Central memory CD8-positive, alpha-beta T cell (primary cell): ENCODE measurements at regions not wholly inside any gene's neighbourhood (a gene's known extent, or its start where the extent isn't known, plus 50 kb on each side); places are given as distances from the start of the nearest gene placed in this dataset.
"Not testable (repeated sequence)": the region's sequence is repeated elsewhere in the genome, so short reads cannot be mapped to it uniquely, and the experiment has no call there.

Source experiments
- ATAC-seq: fragments of 150-1000 bp; cut with Tn5 transposase; replicated peaks from 2 replicates; pipeline ENCODE4 v1.10.0; 2022; ENCODE audit warnings: mild to moderate bottlenecking, moderate FRiP score, moderate number of reproducible peaks; ENCODE audit not compliant: poor library complexity, severe bottlenecking; ENCODE audit errors: extremely low read depth
- DNase-seq, 2 donors: peaks; one replicate each; pipeline ENCODE4 v3.0.0; 2021; ENCODE audit warnings: low spot score in 2 of 2
- H3K27ac Mint-ChIP-seq: one replicate; pipeline ENCODE4 v1.8.0; 2022; ENCODE audit warnings: low read depth, mild to moderate bottlenecking, moderate library complexity, mixed read lengths
- H3K27me3 Mint-ChIP-seq: one replicate; pipeline ENCODE4 v1.8.0; 2022; ENCODE audit warnings: mixed read lengths
- H3K36me3 Mint-ChIP-seq: one replicate; pipeline ENCODE4 v1.8.0; 2022; ENCODE audit warnings: mild to moderate bottlenecking, moderate library complexity, mixed read lengths; ENCODE audit not compliant: insufficient read depth
- H3K4me1 Mint-ChIP-seq: one replicate; pipeline ENCODE4 v1.8.0; 2022; ENCODE audit warnings: mixed read lengths
- H3K4me3 Mint-ChIP-seq: one replicate; pipeline ENCODE4 v1.8.0; 2022; ENCODE audit warnings: mild to moderate bottlenecking, moderate library complexity, mixed read lengths
- H3K9me3 Mint-ChIP-seq: one replicate; pipeline ENCODE4 v1.8.0; 2022; ENCODE audit warnings: mixed read lengths

DNA sequence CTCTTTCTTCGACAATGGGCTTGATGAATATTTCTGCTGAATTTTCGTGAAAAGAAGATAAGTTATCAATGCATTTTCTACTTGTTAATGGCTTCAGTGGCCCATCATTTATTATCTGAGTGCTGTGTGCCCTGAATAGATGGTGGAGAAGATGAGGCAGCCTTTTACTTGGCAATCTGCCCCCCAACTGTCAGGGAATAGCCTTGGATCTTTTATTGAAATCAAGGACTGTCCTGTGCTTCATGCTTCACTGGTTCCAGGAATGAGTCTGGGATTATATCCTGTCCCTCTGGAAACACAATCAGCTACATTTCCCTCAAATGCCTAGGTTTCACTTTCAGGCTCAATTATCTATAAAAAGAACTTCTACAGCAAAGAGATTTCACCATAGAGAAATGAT lies 75.9 kb upstream of the NXPH1 start:
- H3K4me3 Mint-ChIP-seq: no peak overlapping the region
- H3K9me3 Mint-ChIP-seq: no peaks in the 10 kb centered on the region
- no peak for ATAC-seq
- no peak for DNase-seq
- no peaks in the 10 kb centered on the region for H3K36me3 Mint-ChIP-seq
- no peaks in the 10 kb centered on the region for H3K4me1 Mint-ChIP-seq
- H3K27me3 Mint-ChIP-seq: peaks cover 30% of the 10 kb centered on the region
- no peak overlapping the region for H3K27ac Mint-ChIP-seq

DNA sequence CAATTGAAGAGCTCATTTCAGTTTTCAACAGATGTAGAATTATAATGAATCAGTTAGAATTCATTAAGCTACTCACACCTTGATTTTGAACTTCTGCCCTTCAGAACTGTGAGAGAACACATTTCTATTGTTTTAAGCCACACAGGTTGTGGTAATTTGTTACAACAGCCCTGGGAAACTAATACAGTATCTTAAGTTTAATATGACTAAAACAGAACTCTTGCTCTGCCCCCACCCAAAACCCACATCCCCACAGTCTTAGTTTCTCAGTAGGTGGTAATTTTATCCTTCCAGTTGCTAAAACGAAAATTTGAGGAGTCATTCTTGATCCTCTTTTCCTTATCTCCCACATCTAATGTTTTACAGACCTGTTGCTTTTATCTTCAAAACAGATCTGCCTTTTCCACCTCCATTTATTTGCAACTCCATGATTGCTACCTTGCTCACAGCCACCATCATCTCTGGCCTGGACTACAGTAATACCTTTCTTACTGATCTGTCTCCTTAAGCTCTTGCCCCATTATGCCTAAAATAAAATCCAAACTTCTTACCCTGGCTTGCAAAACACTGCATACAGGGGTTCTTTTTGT lies 72.8 kb upstream of the NXPH1 start:
- ATAC-seq (no peak), DNase-seq (no peak)
- Mint-ChIP-seq H3K4me1 (no peaks in the 10 kb centered on the region), H3K9me3 (no peaks in the 10 kb centered on the region), H3K4me3 (no peak overlapping the region), H3K27ac (no peak overlapping the region), H3K27me3 (peaks cover 33% of the 10 kb centered on the region), H3K36me3 (no peaks in the 10 kb centered on the region)

DNA sequence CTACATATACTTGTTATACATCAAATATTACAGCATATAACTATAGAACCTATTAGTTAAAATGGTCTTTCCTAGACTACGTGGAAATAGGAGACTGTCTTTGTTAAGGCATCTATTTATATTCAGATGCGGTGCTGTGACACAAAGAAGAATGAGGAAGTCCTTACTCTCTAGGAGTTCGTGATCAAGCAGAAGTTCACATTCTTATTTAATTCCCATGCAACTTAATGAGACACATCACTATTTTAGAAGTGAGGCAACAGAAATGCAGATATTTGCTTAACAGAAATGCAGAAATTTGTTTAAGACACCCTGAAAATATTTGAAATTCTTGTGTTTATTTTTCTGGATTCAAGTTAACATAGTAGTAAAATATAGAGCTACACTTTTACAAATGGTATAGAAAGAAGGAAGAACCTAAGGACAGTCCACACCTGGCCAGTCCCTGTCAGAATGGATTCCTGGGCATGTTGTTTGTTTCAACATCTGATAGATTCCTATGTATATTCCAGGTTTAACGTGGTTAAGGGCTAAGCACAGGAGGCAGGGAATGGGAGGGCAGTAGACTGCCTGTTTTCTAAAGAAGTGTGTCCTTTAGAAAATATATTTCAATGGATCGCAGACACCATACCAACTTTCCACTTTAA lies 70.6 kb upstream of the NXPH1 start:
- Mint-ChIP-seq H3K9me3 (no peaks in the 10 kb centered on the region), H3K27me3 (peaks cover 17% of the 10 kb centered on the region), H3K36me3 (no peaks in the 10 kb centered on the region), H3K27ac (no peak overlapping the region), H3K4me3 (no peak overlapping the region), H3K4me1 (no peaks in the 10 kb centered on the region)
- ATAC-seq: no peak
- DNase-seq: no peak

DNA sequence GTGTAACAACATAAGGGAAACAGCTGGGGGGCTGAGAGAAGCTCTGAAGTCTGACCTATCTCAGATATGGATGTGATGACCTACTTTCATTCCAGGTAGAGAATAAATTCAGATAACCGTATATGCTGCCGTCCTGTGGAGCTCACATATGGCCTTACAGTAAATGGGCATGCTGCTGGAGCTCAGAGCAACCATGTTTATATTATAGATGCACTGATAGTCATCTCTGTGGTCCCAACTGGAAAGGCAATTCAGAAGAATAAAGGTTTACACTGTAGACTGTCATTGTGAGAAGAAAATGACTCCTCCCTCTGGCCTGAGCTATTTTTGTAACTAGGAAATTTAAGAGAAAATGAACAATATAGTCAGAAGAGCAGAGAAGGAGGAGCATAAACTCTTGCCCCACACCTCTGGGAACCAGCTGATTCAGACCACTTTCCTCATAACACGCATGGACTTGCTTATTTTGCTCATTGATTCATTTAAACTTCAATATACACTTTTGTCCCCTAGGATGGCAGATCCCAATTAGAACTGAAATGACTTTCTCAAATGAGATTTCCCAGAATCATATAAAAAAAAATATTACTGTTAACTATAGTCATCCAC lies 69.9 kb upstream of the NXPH1 start:
- ATAC-seq: no peak

DNA sequence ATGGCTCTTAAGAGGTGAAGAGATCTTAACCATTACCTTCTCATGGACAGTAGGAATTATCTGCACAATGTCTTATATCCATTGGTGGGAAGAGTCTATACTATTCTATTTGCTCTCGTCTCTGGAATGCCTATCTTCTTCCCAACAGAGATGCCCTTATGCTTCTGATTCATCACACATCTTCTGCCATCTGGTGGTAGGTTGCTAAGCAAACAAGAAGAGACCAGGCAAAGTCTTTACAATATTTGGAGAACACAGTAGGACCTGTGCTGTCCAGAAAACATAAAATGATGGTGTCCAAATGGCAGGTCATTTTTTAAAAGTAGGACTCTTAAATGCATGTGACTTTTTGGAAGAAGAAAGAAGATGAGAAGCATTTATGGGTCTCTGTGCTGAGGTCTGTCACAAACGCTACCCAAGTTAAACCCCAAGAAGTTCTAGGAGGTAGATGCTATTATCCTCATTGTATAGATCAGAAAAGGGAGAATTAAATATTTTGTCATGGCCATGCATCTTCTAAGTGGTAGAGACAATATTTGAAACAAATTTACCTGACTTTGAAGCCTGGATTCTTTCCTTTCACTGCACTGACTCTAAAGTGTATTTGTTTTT lies 67.8 kb upstream of the NXPH1 start:
- no peak for DNase-seq
- no peak for ATAC-seq
- no peak overlapping the region for H3K4me3 Mint-ChIP-seq
- peaks cover 42% of the 10 kb centered on the region for H3K27me3 Mint-ChIP-seq
- H3K27ac Mint-ChIP-seq: no peak overlapping the region
- H3K9me3 Mint-ChIP-seq: no peaks in the 10 kb centered on the region
- H3K4me1 Mint-ChIP-seq: no peaks in the 10 kb centered on the region
- no peaks in the 10 kb centered on the region for H3K36me3 Mint-ChIP-seq

More for the DNA sequence above, 69.9 kb upstream of the NXPH1 start:
- Mint-ChIP-seq H3K36me3 (no peaks in the 10 kb centered on the region), H3K4me1 (no peaks in the 10 kb centered on the region), H3K4me3 (no peak overlapping the region), H3K27ac (no peak overlapping the region), H3K27me3 (peaks cover 23% of the 10 kb centered on the region), H3K9me3 (no peaks in the 10 kb centered on the region)
- no peak for DNase-seq

DNA sequence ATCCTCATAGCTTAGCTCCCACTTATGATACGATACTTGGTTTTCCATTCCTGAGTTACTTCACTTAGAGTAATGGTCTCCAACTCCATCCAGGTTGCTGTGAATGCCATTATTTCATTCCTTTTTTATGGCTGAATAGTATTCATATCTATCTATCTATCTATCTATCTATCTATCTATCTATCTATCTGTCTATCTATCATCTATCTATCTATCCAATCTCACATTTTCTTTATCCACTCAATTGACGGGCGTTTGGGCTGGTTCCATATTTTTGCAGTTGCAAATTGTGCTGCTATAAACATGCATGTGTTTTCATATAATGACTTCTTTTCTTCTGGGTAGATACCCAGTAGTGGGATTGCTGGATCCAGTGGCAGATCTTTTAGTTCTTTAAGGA lies 65.4 kb upstream of the NXPH1 start:
- H3K9me3 Mint-ChIP-seq, H3K36me3 Mint-ChIP-seq, H3K4me1 Mint-ChIP-seq, H3K4me3 Mint-ChIP-seq, DNase-seq, ATAC-seq, H3K27ac Mint-ChIP-seq: not testable (repeated sequence)
- H3K27me3 Mint-ChIP-seq: peaks cover 61% of the 10 kb centered on the region

DNA sequence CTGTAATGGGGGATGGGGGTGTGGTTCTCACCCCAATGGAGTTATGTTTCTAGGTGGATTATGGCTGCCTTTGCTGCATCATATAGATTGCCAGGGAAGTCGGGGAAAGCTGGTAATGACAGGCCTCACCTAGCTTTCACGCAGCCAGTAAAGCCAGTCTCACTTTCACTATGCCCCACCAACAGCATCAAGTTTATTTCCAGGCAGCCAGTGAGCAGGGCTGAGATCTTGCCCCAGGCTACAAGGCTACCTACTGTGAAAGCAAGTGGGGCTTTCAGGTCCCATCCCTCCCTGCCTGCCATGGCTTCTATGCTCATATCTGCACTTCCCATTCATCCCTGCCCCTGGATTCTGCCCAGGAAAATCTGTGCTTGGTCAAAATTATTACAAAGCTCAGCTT lies 61.7 kb upstream of the NXPH1 start:
- Mint-ChIP-seq H3K27me3 (peaks cover 77% of the 10 kb centered on the region), H3K4me3 (no peak overlapping the region), H3K9me3 (peaks cover 9% of the 10 kb centered on the region), H3K36me3 (no peaks in the 10 kb centered on the region), H3K4me1 (no peaks in the 10 kb centered on the region), H3K27ac (no peak overlapping the region)
- ATAC-seq (no peak), DNase-seq (no peak)

DNA sequence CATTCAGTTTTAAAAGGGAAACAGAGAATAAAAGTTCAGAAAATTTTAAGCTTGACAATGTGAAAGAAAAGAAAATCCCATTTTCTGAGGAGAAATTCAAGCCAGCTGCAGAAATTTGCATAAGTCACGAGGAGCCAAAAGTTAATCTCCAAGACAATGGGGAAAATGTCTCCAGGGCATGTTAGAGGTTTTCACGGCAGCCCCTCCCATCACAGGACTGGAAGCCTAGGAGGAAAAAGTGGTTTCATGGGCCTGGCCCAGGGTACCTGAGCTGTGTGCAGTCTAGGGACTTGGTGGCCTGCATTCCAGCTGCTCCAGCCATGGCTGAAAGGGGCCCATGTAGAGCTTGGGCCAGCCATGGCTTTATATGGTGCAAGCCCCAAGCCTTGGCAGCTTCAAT lies 59.6 kb upstream of the NXPH1 start:
- peaks cover 63% of the 10 kb centered on the region for H3K27me3 Mint-ChIP-seq
- no peak overlapping the region for H3K4me3 Mint-ChIP-seq
- H3K27ac Mint-ChIP-seq: no peak overlapping the region
- ATAC-seq: no peak
- H3K4me1 Mint-ChIP-seq: no peaks in the 10 kb centered on the region
- peaks cover 9% of the 10 kb centered on the region for H3K9me3 Mint-ChIP-seq
- DNase-seq: no peak
- no peaks in the 10 kb centered on the region for H3K36me3 Mint-ChIP-seq

DNA sequence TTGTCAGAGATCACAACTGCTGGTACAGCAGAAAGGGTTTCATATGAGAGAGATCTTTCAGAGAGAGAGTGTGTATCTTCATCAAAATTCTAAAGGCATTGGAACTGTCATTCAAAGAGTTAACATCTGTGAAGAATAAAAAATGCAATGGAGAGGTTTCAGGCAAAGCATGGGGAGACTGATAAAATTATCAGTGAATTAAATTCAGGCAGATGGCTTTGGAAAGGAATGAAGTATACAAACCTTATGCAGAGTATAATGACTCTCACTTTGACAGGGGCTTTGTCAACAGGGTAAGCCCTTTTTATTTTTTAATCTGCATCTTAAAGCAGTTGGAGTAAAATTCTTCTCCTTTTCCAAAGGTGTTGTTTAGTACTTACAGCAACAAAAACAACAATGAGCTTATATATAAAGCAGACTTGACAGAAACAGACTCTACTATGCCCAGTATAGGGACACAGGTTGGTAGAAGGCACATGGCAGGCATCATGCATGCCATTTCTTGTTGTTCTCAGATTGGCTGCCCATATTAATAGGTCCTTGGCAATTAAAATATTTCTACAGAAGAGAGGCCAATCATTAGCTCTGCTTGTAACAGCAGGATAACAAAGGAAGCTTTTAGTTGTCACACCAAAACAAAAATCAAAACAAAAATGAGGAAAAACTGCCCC lies 54.9 kb upstream of the NXPH1 start:
- Mint-ChIP-seq H3K4me1 (no peaks in the 10 kb centered on the region), H3K9me3 (peaks cover 9% of the 10 kb centered on the region), H3K36me3 (no peaks in the 10 kb centered on the region), H3K27ac (no peak overlapping the region), H3K4me3 (no peak overlapping the region), H3K27me3 (peaks cover 32% of the 10 kb centered on the region)
- DNase-seq (no peak), ATAC-seq (no peak)

DNA sequence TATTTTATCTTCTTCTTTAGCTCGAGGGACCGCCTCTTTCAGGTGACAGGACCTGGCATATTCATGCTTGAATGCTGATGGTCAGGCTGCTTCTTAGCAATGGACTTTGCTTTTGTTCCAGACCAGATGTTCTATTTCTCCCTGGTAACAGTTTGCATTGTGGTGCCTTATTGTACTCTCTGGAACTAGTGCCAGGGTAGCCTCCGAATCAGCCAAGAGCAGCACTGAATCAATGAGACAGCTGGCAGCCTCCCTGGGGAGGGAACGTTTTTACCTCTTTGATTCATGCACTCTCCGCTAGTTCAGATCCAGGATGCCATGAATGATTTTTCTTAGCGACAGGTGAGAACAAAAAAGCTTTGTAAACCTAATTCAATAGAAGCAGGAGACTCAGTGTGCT lies 54.1 kb upstream of the NXPH1 start:
- Mint-ChIP-seq H3K36me3 (no peaks in the 10 kb centered on the region), H3K27me3 (peaks cover 33% of the 10 kb centered on the region), H3K4me3 (no peak overlapping the region), H3K27ac (no peak overlapping the region), H3K4me1 (no peaks in the 10 kb centered on the region), H3K9me3 (peaks cover 9% of the 10 kb centered on the region)
- DNase-seq (no peak), ATAC-seq (no peak)

DNA sequence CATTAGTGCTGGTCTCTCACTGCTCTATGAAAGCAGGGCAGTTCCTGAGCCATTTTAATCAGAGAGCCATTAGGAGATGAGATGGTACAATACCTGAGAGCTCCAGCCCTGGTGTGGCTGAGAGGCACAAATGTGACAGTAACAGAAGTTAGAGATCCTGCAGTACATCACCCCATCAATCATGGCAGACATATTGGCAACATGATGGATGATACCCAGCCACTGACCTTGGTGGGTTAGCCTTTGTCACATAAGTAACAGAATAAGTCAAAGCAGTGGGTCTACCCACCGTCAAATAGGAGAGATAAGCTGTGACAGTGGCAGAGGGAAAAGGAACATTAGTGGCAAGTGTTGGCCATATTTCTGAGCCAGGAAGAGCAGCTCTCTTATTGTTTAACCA lies 53.3 kb upstream of the NXPH1 start:
- Mint-ChIP-seq H3K9me3 (peaks cover 6% of the 10 kb centered on the region), H3K4me3 (no peak overlapping the region), H3K4me1 (no peaks in the 10 kb centered on the region), H3K27ac (no peak overlapping the region), H3K36me3 (no peaks in the 10 kb centered on the region), H3K27me3 (peaks cover 29% of the 10 kb centered on the region)
- ATAC-seq: no peak
- no peak for DNase-seq

DNA sequence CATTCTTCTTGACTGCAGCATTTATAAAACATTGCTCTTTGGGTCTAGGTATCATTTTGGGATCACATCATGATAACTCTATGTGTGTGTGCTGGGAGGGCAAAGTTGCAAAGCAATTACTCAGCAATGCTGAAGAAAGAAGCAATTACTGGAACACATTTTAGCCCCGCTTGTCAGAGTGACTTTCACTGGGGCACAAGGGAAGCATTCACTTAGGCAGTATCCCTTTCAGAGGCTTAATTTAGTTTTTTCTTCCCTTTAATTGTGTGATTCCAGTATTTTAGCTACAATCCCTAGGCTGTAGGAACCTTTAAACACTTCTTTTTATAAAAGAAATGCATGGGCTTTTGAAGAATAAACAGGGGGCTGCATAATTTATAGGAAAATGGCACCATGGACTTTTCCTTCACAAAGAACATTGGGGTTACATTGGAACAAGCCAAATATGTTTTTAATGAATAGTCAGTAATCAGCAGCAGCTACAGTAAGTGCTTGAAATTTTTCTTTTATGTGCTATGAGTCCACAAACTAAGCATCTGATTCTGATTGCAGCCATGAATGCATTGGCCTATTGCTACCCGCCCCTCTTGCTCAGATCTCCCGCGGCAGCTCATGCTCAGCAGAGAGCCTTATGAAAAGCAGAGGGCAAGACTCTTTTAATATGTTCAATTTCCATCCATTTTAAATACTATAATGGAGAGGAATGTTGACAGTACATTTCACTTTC lies 51.2 kb upstream of the NXPH1 start:
- H3K27me3 Mint-ChIP-seq: peaks cover 31% of the 10 kb centered on the region
- H3K4me3 Mint-ChIP-seq: no peak overlapping the region
- H3K9me3 Mint-ChIP-seq: no peaks in the 10 kb centered on the region
- no peak overlapping the region for H3K27ac Mint-ChIP-seq
- no peak for ATAC-seq
- no peaks in the 10 kb centered on the region for H3K4me1 Mint-ChIP-seq
- no peaks in the 10 kb centered on the region for H3K36me3 Mint-ChIP-seq
- no peak for DNase-seq
